Activated CD8-positive, alpha-beta T cell treated with anti-CD3 and anti-CD28 coated beads for 36 hours (primary cell): ENCODE measurements at regions not wholly inside any gene's neighbourhood (a gene's known extent, or its start where the extent isn't known, plus 50 kb on each side); places are given as distances from the start of the nearest gene placed in this dataset.

Experiments
- ATAC-seq: fragments of 200-7000 bp; cut with Tn5 transposase; one replicate; pipeline ENCODE4 v1.10.0; 2021; ENCODE audit warnings: mild to moderate bottlenecking, moderate library complexity
- CTCF ChIA-PET: fragments of 350-600 bp; sonication (Branson Sonifier 250); formaldehyde crosslinking; loops from one replicate; lab custom pipeline; 2021; ENCODE audit warnings: antibody characterized with exemption; lab: Charles Lee
- POLR2A ChIA-PET: fragments of 350-600 bp; sonication (Branson Sonifier 250); formaldehyde crosslinking; loops from one replicate; lab custom pipeline; 2021; ENCODE audit warnings: antibody characterized with exemption; lab: Charles Lee
- DNase-seq: peaks from one replicate; pipeline ENCODE4 v3.0.0-alpha.2; 2020
- H3K27ac Mint-ChIP-seq: one replicate; pipeline ENCODE4 v1.8.0; 2021; ENCODE audit warnings: mild to moderate bottlenecking, mixed read lengths
- H3K27me3 Mint-ChIP-seq: one replicate; pipeline ENCODE4 v1.8.0; 2021; ENCODE audit warnings: mixed read lengths
- H3K36me3 Mint-ChIP-seq: one replicate; pipeline ENCODE4 v1.8.0; 2021; ENCODE audit warnings: low read depth, mixed read lengths
- H3K4me1 Mint-ChIP-seq: one replicate; pipeline ENCODE4 v1.8.0; 2021; ENCODE audit warnings: low read depth, mixed read lengths
- H3K4me3 Mint-ChIP-seq: one replicate; pipeline ENCODE4 v1.8.0; 2021; ENCODE audit warnings: mild to moderate bottlenecking, moderate library complexity, mixed read lengths
- H3K9me3 Mint-ChIP-seq: one replicate; pipeline ENCODE4 v1.8.0; 2021; ENCODE audit warnings: mixed read lengths
- intact Hi-C: fragments of 100-400 bp; cut with micrococcal nuclease; formaldehyde crosslinking; loops from one replicate; pipeline ENCODE4 v1.10.0; 2022
- TF ChIP-seq, protein P1 (sequence below): fragments of 200-600 bp; IDR thresholded peaks from one replicate; pipeline ENCODE4 v1.8.0; 2022; ENCODE audit warnings: antibody characterized with exemption, mild to moderate bottlenecking

DNA sequence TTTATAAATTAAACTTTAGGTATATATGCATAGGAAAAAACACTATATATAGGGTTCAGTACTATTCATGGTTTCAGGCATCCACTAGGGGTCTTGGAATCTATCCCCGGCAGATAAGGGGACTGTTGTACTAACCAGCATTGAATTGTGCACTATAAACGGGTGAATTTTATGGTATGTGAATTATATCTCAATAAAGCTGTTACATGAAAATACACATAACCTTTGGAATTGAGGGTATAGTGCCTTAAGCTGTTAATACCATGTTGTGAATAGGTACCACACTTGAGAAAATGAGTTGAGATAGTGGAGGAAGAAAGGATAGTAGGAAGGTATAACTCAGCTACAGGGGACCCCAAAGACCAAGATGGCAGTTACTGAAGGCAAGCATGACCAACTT, 167.3 kb downstream of the HAUS1 start:
- no peak overlapping the region for H3K4me3 Mint-ChIP-seq
- DNase-seq (no peak), ATAC-seq (no peak)
- no peaks in the 10 kb centered on the region for H3K27me3 Mint-ChIP-seq
- H3K36me3 Mint-ChIP-seq = peaks cover 19% of the 10 kb centered on the region
- intact Hi-C loops = no loop called here
- no peaks in the 10 kb centered on the region for H3K9me3 Mint-ChIP-seq
- H3K4me1 Mint-ChIP-seq = peaks cover 18% of the 10 kb centered on the region
- TF ChIP-seq, protein P1, sequence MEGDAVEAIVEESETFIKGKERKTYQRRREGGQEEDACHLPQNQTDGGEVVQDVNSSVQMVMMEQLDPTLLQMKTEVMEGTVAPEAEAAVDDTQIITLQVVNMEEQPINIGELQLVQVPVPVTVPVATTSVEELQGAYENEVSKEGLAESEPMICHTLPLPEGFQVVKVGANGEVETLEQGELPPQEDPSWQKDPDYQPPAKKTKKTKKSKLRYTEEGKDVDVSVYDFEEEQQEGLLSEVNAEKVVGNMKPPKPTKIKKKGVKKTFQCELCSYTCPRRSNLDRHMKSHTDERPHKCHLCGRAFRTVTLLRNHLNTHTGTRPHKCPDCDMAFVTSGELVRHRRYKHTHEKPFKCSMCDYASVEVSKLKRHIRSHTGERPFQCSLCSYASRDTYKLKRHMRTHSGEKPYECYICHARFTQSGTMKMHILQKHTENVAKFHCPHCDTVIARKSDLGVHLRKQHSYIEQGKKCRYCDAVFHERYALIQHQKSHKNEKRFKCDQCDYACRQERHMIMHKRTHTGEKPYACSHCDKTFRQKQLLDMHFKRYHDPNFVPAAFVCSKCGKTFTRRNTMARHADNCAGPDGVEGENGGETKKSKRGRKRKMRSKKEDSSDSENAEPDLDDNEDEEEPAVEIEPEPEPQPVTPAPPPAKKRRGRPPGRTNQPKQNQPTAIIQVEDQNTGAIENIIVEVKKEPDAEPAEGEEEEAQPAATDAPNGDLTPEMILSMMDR = no peak
- CTCF ChIA-PET = interaction anchor here (0.9 to 2.4 kb wide), 3 partner anchors 10 to 123 kb away, joined by 3 to 13 read pairs (median 7); a partner anchor contains a TSS
- POLR2A ChIA-PET = no interaction called here
- no peak overlapping the region for H3K27ac Mint-ChIP-seq

DNA sequence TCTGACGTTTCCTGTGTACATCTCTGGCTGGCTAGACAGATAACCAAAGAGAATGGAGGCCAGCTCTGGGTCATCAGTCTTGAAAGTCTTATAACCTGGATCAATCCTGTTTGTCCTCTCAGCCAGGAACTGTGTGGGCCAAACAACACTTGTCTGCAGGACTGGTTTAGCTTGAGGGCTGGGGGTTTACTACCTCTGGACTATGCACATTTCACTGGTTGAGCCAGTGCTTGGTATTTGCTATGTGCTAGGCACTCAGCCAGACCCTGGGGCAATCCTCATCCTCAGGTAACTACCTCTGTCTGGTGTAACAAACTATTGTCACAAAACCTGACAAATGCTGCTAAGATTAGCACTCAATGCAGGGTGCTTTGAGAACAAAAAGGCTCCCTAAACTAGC, 169.7 kb downstream of the HAUS1 start:
- POLR2A ChIA-PET = no interaction called here
- TF ChIP-seq, protein P1 = no peak
- Mint-ChIP-seq H3K27ac (no peak overlapping the region), H3K27me3 (no peaks in the 10 kb centered on the region), H3K9me3 (no peaks in the 10 kb centered on the region), H3K4me3 (no peak overlapping the region), H3K4me1 (peaks cover 13% of the 10 kb centered on the region), H3K36me3 (peaks cover 5% of the 10 kb centered on the region)
- intact Hi-C loops = no loop called here
- DNase-seq (no peak), ATAC-seq (no peak)
- CTCF ChIA-PET = interaction anchor here (1.0 to 1.3 kb wide), 2 partner anchors 101 to 384 kb away, joined by 3 to 6 read pairs; a partner anchor contains a TSS

DNA sequence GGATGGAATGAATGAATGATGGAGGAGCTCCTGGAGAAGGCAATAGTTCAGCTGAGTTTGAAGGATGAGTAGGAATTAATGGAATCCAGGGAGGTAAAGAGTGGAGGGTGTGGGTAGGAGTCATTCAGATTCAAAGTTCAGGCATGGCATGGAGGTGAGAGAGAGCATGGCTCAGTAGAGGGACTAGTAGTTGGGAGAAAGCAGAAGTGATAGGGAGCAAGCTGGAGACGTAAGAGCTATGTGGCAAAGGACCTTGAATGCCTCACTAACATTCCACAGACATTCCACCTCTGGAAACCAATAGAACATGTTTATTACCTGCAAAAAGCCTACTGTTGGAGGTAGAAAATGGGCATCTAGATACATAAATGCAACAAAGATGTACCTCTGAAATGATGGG, 170.1 kb downstream of the HAUS1 start:
- no peak for DNase-seq
- TF ChIP-seq, protein P1 = no peak
- Mint-ChIP-seq H3K36me3 (peaks cover 2% of the 10 kb centered on the region), H3K27me3 (no peaks in the 10 kb centered on the region), H3K27ac (no peak overlapping the region), H3K4me1 (peaks cover 9% of the 10 kb centered on the region), H3K9me3 (no peaks in the 10 kb centered on the region), H3K4me3 (no peak overlapping the region)
- intact Hi-C loops = no loop called here
- CTCF ChIA-PET = interaction anchor here (0.9 to 1.3 kb wide), 2 partner anchors 101 to 383 kb away, joined by 3 to 6 read pairs; a partner anchor contains a TSS
- ATAC-seq = no peak
- POLR2A ChIA-PET = no interaction called here

DNA sequence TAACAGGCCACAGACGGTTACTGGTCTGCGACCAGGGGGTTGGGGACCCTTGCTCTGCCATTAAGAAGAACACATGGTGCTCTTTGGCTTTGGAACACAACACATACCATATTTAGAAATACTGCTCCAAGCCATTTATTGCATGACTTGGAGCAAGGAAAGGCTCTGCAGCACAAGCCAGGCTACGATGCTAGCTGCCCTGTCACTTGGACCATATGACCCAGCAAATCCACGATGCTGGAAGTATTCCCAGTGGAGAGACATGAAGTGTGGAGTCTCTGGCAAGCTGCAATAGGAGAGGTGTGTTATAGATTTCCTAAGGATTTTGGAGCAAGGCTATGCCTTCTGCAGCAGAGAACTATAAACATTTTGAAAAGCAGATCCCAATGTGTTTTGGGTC, 171.2 kb downstream of the HAUS1 start:
- CTCF ChIA-PET = interaction anchor here (1.6 to 1.7 kb wide), 2 partner anchors 102 to 383 kb away, joined by 8 to 10 read pairs; a partner anchor contains a TSS
- Mint-ChIP-seq H3K9me3 (no peaks in the 10 kb centered on the region), H3K36me3 (no peaks in the 10 kb centered on the region), H3K4me3 (no peak overlapping the region), H3K4me1 (peaks cover 7% of the 10 kb centered on the region), H3K27me3 (no peaks in the 10 kb centered on the region), H3K27ac (no peak overlapping the region)
- POLR2A ChIA-PET = no interaction called here
- ATAC-seq (no peak), DNase-seq (no peak)
- intact Hi-C loops = no loop called here
- TF ChIP-seq, protein P1 = no peak

DNA sequence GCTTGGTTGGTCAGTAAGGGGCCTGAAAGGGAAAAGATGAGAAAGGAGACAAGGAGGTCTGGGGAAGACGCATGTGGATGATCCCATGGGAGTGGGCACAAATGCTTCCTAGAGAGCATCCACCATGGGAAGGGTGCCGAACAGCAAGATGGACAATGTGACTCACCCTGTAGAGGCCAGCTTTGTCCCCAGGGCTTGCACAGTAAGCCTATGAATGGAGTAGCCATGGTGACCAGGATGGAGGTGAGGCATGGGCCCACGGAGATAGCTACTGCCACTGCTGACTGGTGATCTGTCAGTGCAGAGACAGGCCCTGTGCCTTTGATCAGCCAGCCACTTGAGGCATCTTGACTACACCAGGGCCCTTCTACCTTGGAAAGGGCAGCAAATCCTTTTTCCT, 172.6 kb downstream of the HAUS1 start:
- no peak for ATAC-seq
- no peaks in the 10 kb centered on the region for H3K9me3 Mint-ChIP-seq

More for the DNA sequence above, 172.6 kb downstream of the HAUS1 start:
- TF ChIP-seq, protein P1 = no peak
- Mint-ChIP-seq H3K4me3 (no peak overlapping the region), H3K4me1 (peaks cover 4% of the 10 kb centered on the region), H3K27ac (no peak overlapping the region), H3K27me3 (no peaks in the 10 kb centered on the region), H3K36me3 (no peaks in the 10 kb centered on the region)
- ChIA-PET CTCF (interaction anchor here (1.6 to 1.7 kb wide), 2 partner anchors 104 to 381 kb away, joined by 8 to 10 read pairs; a partner anchor contains a TSS), POLR2A (no interaction called here)
- no peak for DNase-seq
- intact Hi-C loops = no loop called here
